GM23338 (cell line): ENCODE measurements at regions not wholly inside any gene's neighbourhood (a gene's known extent, or its start where the extent isn't known, plus 50 kb on each side); places are given as distances from the start of the nearest gene placed in this dataset.

Experiments
- ATAC-seq: fragments of 200-7000 bp; cut with Tn5 transposase; 3 replicates; pipeline ENCODE4 v1.9.1; 2020
- DNase-seq: peaks from one replicate; pipeline ENCODE4 v3.0.0-alpha.2; 2015; ENCODE audit warnings: low spot score
- H2AFZ ChIP-seq: fragments of 200-600 bp; sonication (generic); 2 replicates; pipeline ENCODE4 v1.8.0; 2016; ENCODE audit warnings: antibody characterized with exemption, mild to moderate bottlenecking, moderate library complexity
- H3F3A ChIP-seq: fragments of 200-600 bp; sonication (generic); replicated peaks from 2 replicates; pipeline ENCODE4 v1.8.0; 2017; ENCODE audit warnings: antibody characterized with exemption, mixed run types, low read depth
- H3K27ac ChIP-seq: fragments of 200-600 bp; sonication (generic); 2 replicates; pipeline ENCODE4 v1.6.1; 2016; ENCODE audit warnings: low read depth
- H3K27me3 ChIP-seq: fragments of 200-600 bp; sonication (generic); 2 replicates; pipeline ENCODE4 v1.8.0; 2016; ENCODE audit warnings: mild to moderate bottlenecking, mixed run types, moderate library complexity; ENCODE audit not compliant: insufficient read depth
- H3K36me3 ChIP-seq: fragments of 200-600 bp; sonication (generic); 2 replicates; pipeline ENCODE4 v1.8.0; 2016; ENCODE audit warnings: mild to moderate bottlenecking; ENCODE audit not compliant: insufficient read depth
- H3K4me1 ChIP-seq: fragments of 200-600 bp; sonication (generic); 2 replicates; pipeline ENCODE4 v1.8.0; 2016; ENCODE audit warnings: mild to moderate bottlenecking, moderate library complexity; ENCODE audit not compliant: insufficient read depth
- H3K4me2 ChIP-seq: fragments of 200-600 bp; sonication (generic); 2 replicates; pipeline ENCODE4 v1.7.1; 2017; ENCODE audit warnings: mixed run types
- H3K4me3 ChIP-seq: fragments of 200-600 bp; sonication (generic); 2 replicates; pipeline ENCODE4 v1.6.1; 2016; ENCODE audit warnings: mixed run types
- H3K79me2 ChIP-seq: fragments of 200-600 bp; sonication (generic); replicated peaks from 2 replicates; pipeline ENCODE4 v1.8.0; 2017; ENCODE audit warnings: mild to moderate bottlenecking; ENCODE audit not compliant: insufficient read depth
- H3K9me2 ChIP-seq: fragments of 200-600 bp; sonication (generic); 2 replicates; pipeline ENCODE4 v1.8.0; 2017; ENCODE audit not compliant: insufficient read depth
- H4K20me1 ChIP-seq: fragments of 200-600 bp; sonication (generic); replicated peaks from 2 replicates; pipeline ENCODE4 v1.8.0; 2017; ENCODE audit warnings: mild to moderate bottlenecking; ENCODE audit not compliant: insufficient read depth
- H3K27ac Mint-ChIP-seq: 2 replicates; pipeline ENCODE4 v1.8.0; 2020; ENCODE audit warnings: inconsistent platforms, mild to moderate bottlenecking, moderate library complexity, mixed read lengths
- H3K27me3 Mint-ChIP-seq: 3 replicates; pipeline ENCODE4 v1.8.0; 2022; ENCODE audit warnings: low read depth, mild to moderate bottlenecking, moderate library complexity, mixed read lengths, inconsistent platforms; ENCODE audit not compliant: insufficient read depth, poor library complexity
- H3K36me3 Mint-ChIP-seq: 3 replicates; pipeline ENCODE4 v1.8.0; 2021; ENCODE audit warnings: low read depth, mild to moderate bottlenecking, inconsistent platforms, moderate library complexity, mixed read lengths
- H3K4me1 Mint-ChIP-seq: 3 replicates; pipeline ENCODE4 v1.8.0; 2020; ENCODE audit warnings: mild to moderate bottlenecking, inconsistent platforms, mixed read lengths
- H3K4me3 Mint-ChIP-seq: 3 replicates; pipeline ENCODE4 v1.8.0; 2021; ENCODE audit warnings: moderate library complexity, mild to moderate bottlenecking, inconsistent platforms, mixed read lengths
- H3K9me3 Mint-ChIP-seq: 3 replicates; pipeline ENCODE4 v1.8.0; 2020; ENCODE audit warnings: moderate library complexity, mild to moderate bottlenecking, inconsistent platforms, mixed read lengths
- CTCF ChIP-seq, 2 experiments: fragments of 200-600 bp in 1 of 2; sonication (generic) in 1 of 2; conservative IDR thresholded peaks; 2 replicates each; pipeline versions ENCODE4 v1.5.1 to v1.6.1; 2016 to 2017; ENCODE audit warnings: antibody characterized with exemption in 2 of 2, low read depth in 2 of 2, mild to moderate bottlenecking in 2 of 2, moderate library complexity in 1 of 2
- ETS1 ChIP-seq: IDR thresholded peaks from 2 replicates; pipeline ENCODE4 v1.6.1; 2016; ENCODE audit warnings: antibody characterized with exemption
- EZH2 ChIP-seq: fragments of 200-600 bp; sonication (generic); IDR thresholded peaks from one replicate; pipeline ENCODE4 v1.8.0; 2017; ENCODE audit warnings: antibody characterized with exemption, mild to moderate bottlenecking, low read depth; ENCODE audit not compliant: unreplicated experiment
- EZH2phosphoT487 ChIP-seq: fragments of 200-600 bp; sonication (generic); IDR thresholded peaks from one replicate; pipeline ENCODE4 v1.8.1; 2018; ENCODE audit warnings: antibody characterized with exemption; ENCODE audit not compliant: unreplicated experiment
- JUNB ChIP-seq: IDR thresholded peaks from one replicate; pipeline ENCODE4 v1.6.1; 2016; ENCODE audit warnings: antibody characterized with exemption; ENCODE audit not compliant: unreplicated experiment
- POLR2AphosphoS5 ChIP-seq: IDR thresholded peaks from 2 replicates; pipeline ENCODE4 v1.6.1; 2016; ENCODE audit warnings: antibody characterized with exemption, low read depth
- STAT1 ChIP-seq: IDR thresholded peaks from one replicate; pipeline ENCODE4 v1.6.1; 2016; ENCODE audit warnings: antibody characterized with exemption; ENCODE audit not compliant: unreplicated experiment
- ZNF114 ChIP-seq: fragments of 250-450 bp; sonication (Bioruptor Pico); IDR thresholded peaks from 2 replicates; pipeline ENCODE4 v1.5.0; 2020; ENCODE audit warnings: mild to moderate bottlenecking, moderate library complexity
- ZNF331 ChIP-seq: fragments of 250-450 bp; sonication (Bioruptor Pico); IDR thresholded peaks from 2 replicates; pipeline ENCODE4 v1.5.0; 2020; ENCODE audit warnings: low read depth, mild to moderate bottlenecking, moderate library complexity
- ZNF462 ChIP-seq: fragments of 250-450 bp; sonication (Bioruptor Pico); IDR thresholded peaks from 2 replicates; pipeline ENCODE4 v1.5.0; 2020; ENCODE audit warnings: mild to moderate bottlenecking, moderate library complexity

- Mint-ChIP-seq H3K36me3 (no peaks in the 10 kb centered on the region; the same call in 2 of the 3 replicates), H3K27me3 (peaks cover 10% of the 10 kb centered on the region), H3K9me3 (no peaks in the 10 kb centered on the region), H3K27ac (no peak overlapping the region), H3K4me1 (peaks cover 20% of the 10 kb centered on the region), H3K4me3 (no peak overlapping the region)
- 0 out of 2 replicates have a peak, but pooled peaks cover 3% of the 10 kb centered on the region for H3K9me2 ChIP-seq
- H3K79me2 ChIP-seq: no peaks in the 10 kb centered on the region
- no peak overlapping the region for H3K27ac ChIP-seq
- no peaks in the 10 kb centered on the region for H4K20me1 ChIP-seq
- no peak for DNase-seq
- no peak overlapping the region for H2AFZ ChIP-seq
- no peak overlapping the region for H3K4me3 ChIP-seq
- no peaks in the 10 kb centered on the region for H3F3A ChIP-seq
- no peak overlapping the region for H3K4me2 ChIP-seq
- no peaks in the 10 kb centered on the region for H3K36me3 ChIP-seq
- TF ChIP-seq ETS1: no peak
- TF ChIP-seq POLR2AphosphoS5: no peak
- TF ChIP-seq CTCF (conservative IDR thresholded peaks at IDR 0.05; ENCODE audit: low read depth in 2 of 2): no peak
- TF ChIP-seq JUNB: no peak
- TF ChIP-seq EZH2: no peak
- no peak for TF ChIP-seq ZNF114 (CRISPR knock-in tag)
- TF ChIP-seq EZH2phosphoT487: no peak
- TF ChIP-seq ZNF331 (CRISPR knock-in tag): no peak
- no peak for TF ChIP-seq ZNF462
- TF ChIP-seq STAT1: no peak
- no peak; the same call in 2 of the 3 replicates for ATAC-seq
- no peaks in the 10 kb centered on the region for H3K27me3 ChIP-seq
- H3K4me1 ChIP-seq: peaks cover 14% of the 10 kb centered on the region
Measured at GRCh38 chr2:65553504-65554074, 121.2 kb upstream of the SPRED2 start.
